SU-DHL-6 (cell line): ENCODE measurements at regions not wholly inside any gene's neighbourhood (a gene's known extent, or its start where the extent isn't known, plus 50 kb on each side); places are given as distances from the start of the nearest gene placed in this dataset.

Source experiments
- H2AFZ ChIP-seq: fragments of 200-600 bp; sonication (generic); 2 replicates; pipeline ENCODE4 v1.6.1; 2014; ENCODE audit warnings: low read depth, mild to moderate bottlenecking, moderate library complexity, mixed read lengths, antibody characterized with exemption, low read length; ENCODE audit not compliant: severe bottlenecking
- H3F3A ChIP-seq: fragments of 200-600 bp; shearing (Covaris generic); 2 replicates; pipeline ENCODE4 v1.6.0; 2016; ENCODE audit warnings: antibody characterized with exemption, mild to moderate bottlenecking; ENCODE audit not compliant: insufficient read depth
- H3K27ac ChIP-seq: fragments of 200-600 bp; sonication (generic); 2 replicates; pipeline ENCODE4 v1.5.1; 2016; ENCODE audit warnings: low read depth, mild to moderate bottlenecking, low read length, moderate library complexity, mixed read lengths
- H3K27me3 ChIP-seq: fragments of 200-600 bp; sonication (generic), shearing (Covaris generic); 2 replicates; pipeline ENCODE4 v1.6.0; 2014; ENCODE audit warnings: mild to moderate bottlenecking, low read length
- H3K36me3 ChIP-seq: fragments of 200-600 bp; sonication (generic); 2 replicates; pipeline ENCODE4 v1.6.1; 2014; ENCODE audit warnings: mild to moderate bottlenecking, low read length, mixed read lengths
- H3K4me2 ChIP-seq: fragments of 300-600, 200-600 bp; shearing (Covaris generic), sonication (generic); 2 replicates; pipeline ENCODE4 v1.6.0; 2014; ENCODE audit warnings: low read length, low read depth, mild to moderate bottlenecking; ENCODE audit not compliant: poor library complexity, severe bottlenecking
- H3K4me3 ChIP-seq: fragments of 200-600 bp; sonication (generic); 2 replicates; pipeline ENCODE4 v1.5.1; 2014; ENCODE audit warnings: antibody characterized with exemption, low read length, mild to moderate bottlenecking, mixed read lengths; ENCODE audit not compliant: insufficient read depth, poor library complexity, severe bottlenecking
- H3K79me2 ChIP-seq: fragments of 200-600 bp; sonication (generic); 2 replicates; pipeline ENCODE4 v1.6.1; 2014; ENCODE audit warnings: mild to moderate bottlenecking, low read length, moderate library complexity; ENCODE audit not compliant: insufficient read depth
- H3K9ac ChIP-seq: fragments of 200-600 bp; sonication (generic); 2 replicates; pipeline ENCODE4 v1.7.0; 2014; ENCODE audit warnings: mild to moderate bottlenecking, low read length
- H3K9me2 ChIP-seq: fragments of 200-600 bp; sonication (generic); replicated peaks from 2 replicates; pipeline ENCODE4 v1.6.1; 2014; ENCODE audit warnings: low read length; ENCODE audit not compliant: insufficient read depth
- H3K9me3 ChIP-seq: fragments of 200-600 bp; sonication (generic); 2 replicates; pipeline ENCODE4 v1.6.1; 2014; ENCODE audit warnings: low read length, mixed read lengths; ENCODE audit not compliant: insufficient read depth
- H4K20me1 ChIP-seq: fragments of 200-600 bp; sonication (generic); 2 replicates; pipeline ENCODE4 v1.6.1; 2014; ENCODE audit warnings: low read depth, mild to moderate bottlenecking, antibody characterized with exemption, low read length, moderate library complexity, mixed read lengths
- CTCF ChIP-seq: fragments of 200-600 bp; sonication (generic); IDR thresholded peaks from one replicate; pipeline ENCODE4 v1.5.1; 2017; ENCODE audit warnings: antibody characterized with exemption, mild to moderate bottlenecking, low read length, moderate library complexity; ENCODE audit not compliant: insufficient read depth, poor library complexity, severe bottlenecking
- EZH2phosphoT487 ChIP-seq: fragments of 200-600 bp; sonication (generic), shearing (Covaris generic); conservative IDR thresholded peaks from 2 replicates; pipeline ENCODE4 v1.6.1; 2018; ENCODE audit warnings: mild to moderate bottlenecking, antibody characterized with exemption, low read length, moderate library complexity, mixed read lengths

GRCh38 chr9:93820667-93821306 is 134.4 kb downstream of the BARX1 start:
- Histone ChIP-seq H3K9me2 (no peaks in the 10 kb centered on the region), H3K4me3 (no peak overlapping the region), H3K27ac (no peak overlapping the region), H3K4me2 (no peak overlapping the region), H3K79me2 (no peaks in the 10 kb centered on the region), H3F3A (no peaks in the 10 kb centered on the region), H2AFZ (no peak overlapping the region), H3K27me3 (no peaks in the 10 kb centered on the region), H3K9ac (no peak overlapping the region), H3K9me3 (no peaks in the 10 kb centered on the region), H3K36me3 (no peaks in the 10 kb centered on the region), H4K20me1 (no peaks in the 10 kb centered on the region)
- no peak for TF ChIP-seq EZH2phosphoT487
- no peak for TF ChIP-seq CTCF

DNA sequence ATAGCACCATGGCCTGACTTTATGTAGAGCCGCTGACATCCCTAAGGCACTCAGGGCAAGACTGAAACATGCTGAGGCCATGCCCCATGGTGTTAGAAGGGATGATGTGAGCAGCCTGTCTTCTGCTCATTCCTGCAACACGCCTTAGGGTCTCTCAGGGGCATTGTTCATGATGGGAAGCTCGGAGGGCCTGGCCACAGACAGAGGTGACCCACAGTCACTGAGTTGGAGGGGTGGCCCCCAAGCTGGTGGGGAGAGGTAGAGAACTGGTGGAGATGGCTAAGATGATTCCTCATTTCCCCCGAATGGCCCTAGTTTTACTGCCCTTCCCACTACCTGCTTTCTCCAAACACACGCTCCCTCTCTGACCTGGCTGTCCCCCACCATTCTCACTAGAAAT is 135.2 kb downstream of the BARX1 start:
- TF ChIP-seq EZH2phosphoT487 (no peak), CTCF (no peak)
- H4K20me1 ChIP-seq: no peaks in the 10 kb centered on the region
- H3K9me3 ChIP-seq: no peaks in the 10 kb centered on the region
- H3K27ac ChIP-seq: no peak overlapping the region
- H3K79me2 ChIP-seq: no peaks in the 10 kb centered on the region
- H3K9ac ChIP-seq: no peak overlapping the region
- no peaks in the 10 kb centered on the region for H3K36me3 ChIP-seq
- H3K9me2 ChIP-seq: no peaks in the 10 kb centered on the region
- no peak overlapping the region for H3K4me2 ChIP-seq
- no peak overlapping the region for H2AFZ ChIP-seq
- H3K27me3 ChIP-seq: no peaks in the 10 kb centered on the region
- no peaks in the 10 kb centered on the region for H3F3A ChIP-seq
- no peak overlapping the region for H3K4me3 ChIP-seq

DNA sequence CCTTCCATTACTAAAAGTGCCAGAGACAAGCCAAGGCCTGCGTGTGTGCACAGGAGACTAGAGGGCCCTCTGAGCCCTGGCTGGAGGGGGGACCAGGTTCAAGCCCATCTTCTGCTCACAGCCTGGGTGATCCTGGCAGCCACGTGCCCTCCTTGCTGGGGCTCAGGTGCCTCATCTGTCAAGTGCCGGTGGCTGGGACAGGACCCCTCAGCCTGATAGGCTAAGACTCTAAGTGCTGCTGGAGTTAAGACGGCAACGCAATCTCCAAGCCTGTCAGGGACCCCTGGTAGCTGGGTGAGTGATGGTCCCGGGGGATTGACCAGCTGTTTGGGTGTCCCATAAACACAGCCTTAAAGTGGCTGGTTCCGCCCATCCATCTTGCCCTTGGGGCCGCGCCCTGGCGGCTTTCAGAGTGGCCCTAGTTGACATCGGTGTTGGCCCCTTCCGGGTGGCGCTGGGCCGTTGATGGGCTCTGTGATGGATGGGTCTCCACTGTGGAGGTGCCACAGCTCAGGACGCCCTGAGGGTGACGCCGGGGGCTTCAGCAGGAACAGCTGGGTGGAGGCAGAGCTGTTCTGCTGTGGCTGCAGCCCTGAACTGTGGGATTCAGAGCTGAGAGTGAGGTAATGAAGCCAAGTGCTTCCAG is 136.2 kb downstream of the BARX1 start:
- Histone ChIP-seq H3F3A (no peaks in the 10 kb centered on the region), H3K79me2 (no peaks in the 10 kb centered on the region), H2AFZ (no peak overlapping the region), H3K4me3 (no peak overlapping the region), H3K9me2 (no peaks in the 10 kb centered on the region), H3K36me3 (no peaks in the 10 kb centered on the region), H3K4me2 (no peak overlapping the region), H3K27ac (no peak overlapping the region), H3K9me3 (no peaks in the 10 kb centered on the region), H4K20me1 (no peaks in the 10 kb centered on the region), H3K9ac (no peak overlapping the region), H3K27me3 (no peaks in the 10 kb centered on the region)
- TF ChIP-seq EZH2phosphoT487: no peak
- no peak for TF ChIP-seq CTCF
